A673 (cell line): ENCODE measurements at regions not wholly inside any gene's neighbourhood (a gene's known extent, or its start where the extent isn't known, plus 50 kb on each side); places are given as distances from the start of the nearest gene placed in this dataset.
"Not testable (repeated sequence)": the region's sequence is repeated elsewhere in the genome, so short reads cannot be mapped to it uniquely, and the experiment has no call there.

ENCODE experiments used
- BruUV-seq: library from RNA; stranded (reverse); fragments of 400-500 nt; replicated peaks from 2 replicates; lab custom pipeline; 2021; lab: Mats Ljungman, UMichigan
- CTCF ChIA-PET: fragments of 300-600 bp; sonication (Branson Sonifier 250); formaldehyde crosslinking; loops from one replicate; lab custom pipeline; 2022; ENCODE audit warnings: antibody characterized with exemption; lab: Charles Lee
- POLR2A ChIA-PET: fragments of 300-600 bp; sonication (Branson Sonifier 250); formaldehyde crosslinking; loops from one replicate; lab custom pipeline; 2022; ENCODE audit warnings: antibody characterized with exemption; ENCODE audit not compliant: low non-redundant PET; lab: Charles Lee
- DNase-seq: peaks from one replicate; pipeline ENCODE4 v3.0.0-alpha.2; 2015; ENCODE audit warnings: low spot score
- H3K27ac ChIP-seq: fragments of 200-600 bp; sonication (generic); 2 replicates; pipeline ENCODE4 v1.5.1; 2016; ENCODE audit warnings: mixed run types, low read depth, mild to moderate bottlenecking, mixed read lengths, antibody characterized with exemption, low read length; ENCODE audit not compliant: poor library complexity, severe bottlenecking
- H3K27me3 ChIP-seq: fragments of 200-600 bp; sonication (generic); replicated peaks from 2 replicates; pipeline ENCODE4 v1.6.1; 2017; ENCODE audit warnings: mixed run types, low read depth, mild to moderate bottlenecking, mixed read lengths, antibody characterized with exemption, low read length; ENCODE audit not compliant: insufficient read depth, poor library complexity
- H3K36me3 ChIP-seq: fragments of 200-600 bp; sonication (generic); 2 replicates; pipeline ENCODE4 v1.6.1; 2016; ENCODE audit warnings: mixed run types, mild to moderate bottlenecking, mixed read lengths, antibody characterized with exemption, low read length; ENCODE audit not compliant: insufficient read depth, poor library complexity, severe bottlenecking
- H3K4me1 ChIP-seq: fragments of 200-600 bp; sonication (generic); 2 replicates; pipeline ENCODE4 v1.6.1; 2017; ENCODE audit warnings: mixed run types, mild to moderate bottlenecking, mixed read lengths, antibody characterized with exemption, low read length; ENCODE audit not compliant: insufficient read depth, poor library complexity, severe bottlenecking
- H3K4me3 ChIP-seq: fragments of 200-600 bp; sonication (generic); 2 replicates; pipeline ENCODE4 v1.5.1; 2016; ENCODE audit warnings: low read depth, mixed run types, mild to moderate bottlenecking, mixed read lengths, low read length; ENCODE audit not compliant: poor library complexity, severe bottlenecking
- H3K9me3 ChIP-seq: fragments of 200-600 bp; sonication (generic); 2 replicates; pipeline ENCODE4 v1.6.1; 2016; ENCODE audit warnings: mixed run types, low read depth, mild to moderate bottlenecking, mixed read lengths, antibody characterized with exemption, low read length; ENCODE audit not compliant: poor library complexity, severe bottlenecking
- EZH2 ChIP-seq: fragments of 200-600 bp; sonication (generic); IDR thresholded peaks from 2 replicates; pipeline ENCODE4 v1.6.1; 2017; ENCODE audit warnings: borderline replicate concordance, low read depth, mild to moderate bottlenecking, mixed read lengths, antibody characterized with exemption, low read length; ENCODE audit not compliant: poor library complexity, severe bottlenecking
- intact Hi-C: fragments of 100-400 bp; cut with micrococcal nuclease; formaldehyde crosslinking; loops from one replicate; pipeline ENCODE4 v1.10.0; 2022; ENCODE audit not compliant: unreplicated experiment
- TF ChIP-seq, protein P1 (sequence below): fragments of 300-800, 200-600 bp; sonication (generic); conservative IDR thresholded peaks from 2 replicates; pipeline ENCODE4 v1.5.1; 2017; ENCODE audit warnings: low read depth, mild to moderate bottlenecking, antibody characterized with exemption, low read length, moderate library complexity, mixed read lengths

DNA sequence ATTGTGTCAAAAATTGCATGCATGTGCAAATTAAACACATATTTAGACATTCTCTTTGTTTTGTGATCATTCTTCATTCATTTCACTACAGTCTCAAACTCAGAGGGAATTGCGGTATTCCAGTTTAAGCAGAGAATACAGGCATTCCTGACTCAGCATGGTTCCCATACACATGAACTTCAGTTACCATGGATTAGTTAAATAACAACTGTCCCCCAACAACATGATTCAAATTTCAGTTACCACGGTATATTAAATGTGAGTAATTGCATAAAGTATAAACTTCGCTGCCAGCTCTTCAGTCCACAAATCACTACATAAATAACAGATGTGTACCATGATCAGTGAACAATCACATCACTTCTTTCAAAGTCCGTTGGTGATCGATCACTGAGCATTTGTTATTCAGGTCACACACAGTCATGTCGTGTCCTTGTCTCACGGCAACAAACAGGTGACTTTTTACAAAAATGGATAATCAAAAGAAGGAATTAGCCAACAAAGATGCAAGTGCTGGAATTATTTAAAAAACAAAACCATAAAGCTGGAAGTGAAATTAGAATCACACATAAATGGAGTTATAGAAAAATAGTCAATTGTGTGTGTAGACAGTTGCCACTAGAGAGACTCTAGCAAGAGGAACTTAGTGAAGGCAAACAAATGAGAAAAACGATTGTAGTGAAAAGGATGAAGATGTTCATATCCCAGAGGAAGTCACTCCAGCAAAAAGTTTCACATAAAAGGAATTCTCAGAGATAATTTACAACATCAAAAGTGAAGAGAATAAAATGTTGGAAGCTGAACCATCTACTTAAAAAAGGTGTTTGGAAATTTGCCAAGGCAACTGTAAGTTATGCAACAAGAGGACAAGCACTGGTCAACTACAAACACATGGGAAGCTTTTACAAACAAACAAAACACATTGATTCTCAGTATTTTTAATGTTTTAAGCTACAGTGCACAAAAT lies 138.6 kb upstream of the SMARCAD1 start:
- H3K4me1 ChIP-seq: no peaks in the 10 kb centered on the region
- H3K27me3 ChIP-seq: no peaks in the 10 kb centered on the region
- ChIA-PET POLR2A (no interaction called here), CTCF (no interaction called here)
- no peak overlapping the region for H3K4me3 ChIP-seq
- no TSS peak for BruUV-seq
- peak; percentile 0 for DNase-seq
- H3K36me3 ChIP-seq: no peaks in the 10 kb centered on the region
- intact Hi-C loops: no loop called here
- H3K27ac ChIP-seq: no peak overlapping the region
- TF ChIP-seq, protein P1, sequence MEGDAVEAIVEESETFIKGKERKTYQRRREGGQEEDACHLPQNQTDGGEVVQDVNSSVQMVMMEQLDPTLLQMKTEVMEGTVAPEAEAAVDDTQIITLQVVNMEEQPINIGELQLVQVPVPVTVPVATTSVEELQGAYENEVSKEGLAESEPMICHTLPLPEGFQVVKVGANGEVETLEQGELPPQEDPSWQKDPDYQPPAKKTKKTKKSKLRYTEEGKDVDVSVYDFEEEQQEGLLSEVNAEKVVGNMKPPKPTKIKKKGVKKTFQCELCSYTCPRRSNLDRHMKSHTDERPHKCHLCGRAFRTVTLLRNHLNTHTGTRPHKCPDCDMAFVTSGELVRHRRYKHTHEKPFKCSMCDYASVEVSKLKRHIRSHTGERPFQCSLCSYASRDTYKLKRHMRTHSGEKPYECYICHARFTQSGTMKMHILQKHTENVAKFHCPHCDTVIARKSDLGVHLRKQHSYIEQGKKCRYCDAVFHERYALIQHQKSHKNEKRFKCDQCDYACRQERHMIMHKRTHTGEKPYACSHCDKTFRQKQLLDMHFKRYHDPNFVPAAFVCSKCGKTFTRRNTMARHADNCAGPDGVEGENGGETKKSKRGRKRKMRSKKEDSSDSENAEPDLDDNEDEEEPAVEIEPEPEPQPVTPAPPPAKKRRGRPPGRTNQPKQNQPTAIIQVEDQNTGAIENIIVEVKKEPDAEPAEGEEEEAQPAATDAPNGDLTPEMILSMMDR: no peak
- no peaks in the 10 kb centered on the region for H3K9me3 ChIP-seq

DNA sequence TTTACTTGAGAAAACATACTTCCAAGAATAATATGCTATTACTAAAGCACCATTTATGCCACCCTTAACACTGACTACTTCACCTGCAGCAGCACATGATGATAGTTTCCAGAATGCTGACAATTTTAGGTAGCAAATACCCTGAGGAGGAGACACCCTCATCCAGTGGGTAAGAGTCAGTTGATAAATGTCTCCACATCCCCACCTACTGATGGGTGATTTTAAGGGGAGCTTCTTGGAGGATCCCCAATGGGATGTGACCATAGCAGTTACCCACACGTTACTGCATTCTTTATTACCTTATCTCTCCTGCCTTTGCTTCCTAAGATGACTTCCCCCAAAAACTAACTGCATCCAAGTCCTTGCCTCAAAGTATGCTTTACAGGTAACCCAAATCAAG lies 131.2 kb upstream of the SMARCAD1 start:
- Histone ChIP-seq H3K4me1 (no peaks in the 10 kb centered on the region), H3K9me3 (no peaks in the 10 kb centered on the region), H3K4me3 (no peak overlapping the region), H3K27me3 (no peaks in the 10 kb centered on the region), H3K27ac (no peak overlapping the region), H3K36me3 (no peaks in the 10 kb centered on the region)
- ChIA-PET CTCF (no interaction called here), POLR2A (no interaction called here)
- intact Hi-C loops: no loop called here
- no TSS peak for BruUV-seq
- no peak for DNase-seq
- TF ChIP-seq, protein P1: no peak
- TF ChIP-seq EZH2: no peak

DNA sequence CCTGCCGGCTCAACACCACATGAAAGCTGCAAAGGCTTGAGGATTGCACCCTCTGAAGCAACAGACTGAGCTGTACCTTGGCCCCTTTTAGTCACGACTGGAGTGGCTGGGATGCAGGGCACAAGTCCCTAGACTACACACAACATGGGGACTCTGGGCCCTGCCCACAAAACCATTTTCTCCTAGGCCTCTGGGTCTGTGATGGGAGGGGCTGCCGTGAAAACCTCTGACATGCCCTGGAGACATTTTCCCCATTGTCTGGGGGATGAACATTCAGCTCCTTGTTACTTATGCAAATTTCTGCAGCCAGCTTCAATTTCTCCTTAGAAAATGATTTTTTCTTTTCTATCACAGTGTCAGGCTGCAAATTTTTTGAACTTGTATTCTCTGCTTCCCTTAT lies 123.5 kb upstream of the SMARCAD1 start:
- Histone ChIP-seq H3K36me3 (no peaks in the 10 kb centered on the region), H3K4me3 (no peak overlapping the region), H3K9me3 (no peaks in the 10 kb centered on the region), H3K4me1 (no peaks in the 10 kb centered on the region), H3K27me3 (no peaks in the 10 kb centered on the region), H3K27ac (no peak overlapping the region)
- intact Hi-C loops: no loop called here
- DNase-seq: no peak
- BruUV-seq: no TSS peak
- no peak for TF ChIP-seq EZH2
- TF ChIP-seq, protein P1: no peak
- ChIA-PET POLR2A (no interaction called here), CTCF (no interaction called here)

DNA sequence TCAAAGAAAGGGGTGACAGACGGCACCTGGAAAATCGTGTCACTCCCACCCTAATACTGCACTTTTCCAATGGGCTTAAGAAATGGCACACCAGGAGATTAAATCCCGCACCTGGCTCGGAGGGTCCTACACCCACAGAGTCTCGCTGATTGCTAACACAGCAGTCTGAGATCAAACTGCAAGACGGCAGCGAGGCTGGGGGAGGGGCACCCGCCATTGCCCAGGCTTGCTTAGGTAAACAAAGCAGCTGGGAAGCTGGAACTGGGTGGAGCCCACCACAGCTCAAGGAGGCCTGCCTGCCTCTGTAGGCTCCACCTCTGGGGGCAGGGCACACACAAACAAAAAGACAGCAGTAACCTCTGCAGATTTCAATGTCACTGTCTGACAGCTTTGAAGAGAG lies 108.5 kb upstream of the SMARCAD1 start:
- POLR2A ChIA-PET, BruUV-seq, intact Hi-C loops: not testable (repeated sequence)

More for the DNA sequence above, 108.5 kb upstream of the SMARCAD1 start:
- H3K4me1 ChIP-seq, H3K4me3 ChIP-seq, DNase-seq, CTCF ChIA-PET, H3K27ac ChIP-seq, H3K36me3 ChIP-seq, H3K9me3 ChIP-seq, H3K27me3 ChIP-seq: not testable (repeated sequence)
